Endothelial cell of umbilical vein (primary cell): ENCODE measurements at regions not wholly inside any gene's neighbourhood (a gene's known extent, or its start where the extent isn't known, plus 50 kb on each side); places are given as distances from the start of the nearest gene placed in this dataset.

Experiments
- BruUV-seq: library from RNA; stranded (reverse); fragments of 400-500 nt; replicated peaks from 2 replicates; lab custom pipeline; 2021; lab: Mats Ljungman, UMichigan
- CTCF ChIA-PET: fragments of 300-600, 350-600 bp; sonication (Branson Sonifier 250); formaldehyde crosslinking; loops from one replicate; lab custom pipeline; 2021; ENCODE audit warnings: antibody characterized with exemption, inconsistent platforms; lab: Charles Lee
- POLR2A ChIA-PET: fragments of 300-600, 350-600 bp; sonication (Branson Sonifier 250); formaldehyde crosslinking; loops from one replicate; lab custom pipeline; 2021; ENCODE audit warnings: antibody characterized with exemption, inconsistent platforms; lab: Charles Lee
- DNase-seq: peaks from one replicate; pipeline ENCODE4 v3.0.0-alpha.2; 2011; ENCODE audit warnings: low read depth, low spot score
- FAIRE-seq: peaks from 2 replicates; lab custom pipeline; 2011; peaks lifted over from hg19 to GRCh38; lab: Jason Lieb, UNC
- H2AFZ ChIP-seq: 2 replicates; pipeline ENCODE4 v1.6.0; 2012; ENCODE audit warnings: low read depth, low read length, control low read depth, inconsistent platforms
- H3K27ac ChIP-seq: 2 replicates; pipeline ENCODE4 v1.5.1; 2011; ENCODE audit warnings: low read depth, mild to moderate bottlenecking, control low read depth, low read length, moderate library complexity; ENCODE audit not compliant: insufficient read depth
- H3K27me3 ChIP-seq, 2 experiments: 2 replicates each; pipeline versions ENCODE4 v1.6.0 to v1.6.1; 2011; ENCODE audit warnings: low read length in 2 of 2, mixed read lengths in 1 of 2; ENCODE audit not compliant: control insufficient read depth in 2 of 2, insufficient read depth in 2 of 2
- H3K36me3 ChIP-seq, 2 experiments: 2 replicates in 1 of 2; 3 replicates in 1 of 2; pipeline ENCODE4 v1.5.1; 2011; ENCODE audit warnings: low read length in 2 of 2, mild to moderate bottlenecking in 1 of 2, moderate library complexity in 1 of 2; ENCODE audit not compliant: control insufficient read depth in 2 of 2, insufficient read depth in 2 of 2; ENCODE audit errors: extremely low read depth in 1 of 2
- H3K4me1 ChIP-seq: 3 replicates; pipeline ENCODE4 v1.5.1; 2011; ENCODE audit warnings: mild to moderate bottlenecking, low read length; ENCODE audit not compliant: control insufficient read depth, insufficient read depth; ENCODE audit errors: extremely low read depth
- H3K4me2 ChIP-seq: 2 replicates; pipeline ENCODE4 v1.6.1; 2011; ENCODE audit warnings: low read length, control low read depth, mixed read lengths; ENCODE audit not compliant: insufficient read depth
- H3K4me3 ChIP-seq, 3 experiments: fragments of 200-600 bp in 1 of 3; sonication (generic), shearing (Covaris generic) in 1 of 3; replicated peaks in 1 of 3; 2 replicates each; pipeline ENCODE4 v1.5.1; 2011 to 2016; ENCODE audit warnings: control low read depth in 3 of 3, low read length in 3 of 3, mild to moderate bottlenecking in 2 of 3, inconsistent platforms in 1 of 3, low read depth in 1 of 3, moderate library complexity in 1 of 3; ENCODE audit not compliant: insufficient read depth in 1 of 3
- H3K79me2 ChIP-seq: 2 replicates; pipeline ENCODE4 v1.6.0; 2012; ENCODE audit warnings: low read length, inconsistent platforms; ENCODE audit not compliant: control insufficient read depth, insufficient read depth
- H3K9ac ChIP-seq: replicated peaks from 2 replicates; pipeline ENCODE3; 2011; ENCODE audit warnings: low read length, control low read depth; ENCODE audit not compliant: insufficient read depth; ENCODE audit errors: extremely low read depth
- H3K9me1 ChIP-seq: replicated peaks from 3 replicates; pipeline ENCODE4 v1.6.0; 2011; ENCODE audit warnings: mild to moderate bottlenecking, low read length; ENCODE audit not compliant: control insufficient read depth, insufficient read depth; ENCODE audit errors: extremely low read depth
- H3K9me3 ChIP-seq: replicated peaks from 2 replicates; pipeline ENCODE4 v1.5.1; 2012; ENCODE audit warnings: low read length, inconsistent platforms; ENCODE audit not compliant: control insufficient read depth, insufficient read depth
- H4K20me1 ChIP-seq: replicated peaks from 2 replicates; pipeline ENCODE3; 2011; ENCODE audit warnings: mild to moderate bottlenecking, low read length; ENCODE audit not compliant: control insufficient read depth, insufficient read depth; ENCODE audit errors: extremely low read depth
- CTCF ChIP-seq, 2 donors: IDR thresholded peaks; 1 replicate in 1 of 2; 2 replicates in 1 of 2; pipeline ENCODE4 v1.5.1; 2011; ENCODE audit warnings: low read length in 2 of 2, mild to moderate bottlenecking in 2 of 2, moderate library complexity in 2 of 2, control low read depth in 1 of 2, inconsistent platforms in 1 of 2, low read depth in 1 of 2; ENCODE audit not compliant: insufficient read depth in 1 of 2; ENCODE audit errors: extremely low read depth in 1 of 2
- EZH2 ChIP-seq: IDR thresholded peaks from 2 replicates; pipeline ENCODE4 v1.6.1; 2012; ENCODE audit warnings: borderline replicate concordance, low read depth, mild to moderate bottlenecking, moderate library complexity, low read length, inconsistent platforms; ENCODE audit not compliant: severe bottlenecking
- FOS ChIP-seq: IDR thresholded peaks from 2 replicates; pipeline ENCODE4 v1.6.1; 2011; ENCODE audit warnings: mild to moderate bottlenecking, low read length, moderate library complexity, borderline replicate concordance; ENCODE audit not compliant: insufficient read depth
- GATA2 ChIP-seq: IDR thresholded peaks from 2 replicates; pipeline ENCODE4 v1.7.0; 2011; ENCODE audit warnings: low read depth, mild to moderate bottlenecking, moderate library complexity, mixed read lengths, low read length; ENCODE audit not compliant: insufficient read length, insufficient read depth
- JUN ChIP-seq: IDR thresholded peaks from 2 replicates; pipeline ENCODE4 v1.6.1; 2011; ENCODE audit warnings: borderline replicate concordance, low read depth; ENCODE audit not compliant: insufficient read length, insufficient read depth
- MAX ChIP-seq: IDR thresholded peaks from 2 replicates; pipeline ENCODE4 v1.6.1; 2011; ENCODE audit not compliant: insufficient read depth, insufficient read length
- MYC ChIP-seq: IDR thresholded peaks from one replicate; pipeline ENCODE4 v1.6.1; 2011; ENCODE audit warnings: mild to moderate bottlenecking, low read depth, low read length
- POLR2A ChIP-seq: IDR thresholded peaks from 2 replicates; pipeline ENCODE4 v1.6.1; 2012; ENCODE audit warnings: low read depth, mild to moderate bottlenecking, control low read depth, low read length
- POLR2AphosphoS5 ChIP-seq: IDR thresholded peaks from 2 replicates; pipeline ENCODE4 v1.6.1; 2012; ENCODE audit warnings: low read depth, mild to moderate bottlenecking, control low read depth, low read length, moderate library complexity; ENCODE audit not compliant: insufficient read depth
- dilution Hi-C: fragments of 300-500 bp; cut with MboI; formaldehyde crosslinking; loops from one replicate; pipeline ENCODE4 v1.15.0; 2019; ENCODE audit warnings: low sequenced_read_pairs; ENCODE audit not compliant: extremely low pct_ligation_motif_present
- intact Hi-C: fragments of 100-400 bp; cut with micrococcal nuclease; formaldehyde crosslinking; loops from one replicate; pipeline ENCODE4 v1.10.0; 2022

- POLR2A ChIA-PET, result no interaction called here
- dilution Hi-C loops, result no loop called here
Measured at GRCh38 chr6:14660806-14661579, 543.4 kb downstream of the CD83 start.

More at GRCh38 chr6:14660806-14661579, 543.4 kb downstream of the CD83 start:
- no TSS peak for BruUV-seq
- intact Hi-C loops, result no loop called here
- H3K4me3 ChIP-seq, result no peak overlapping the region
- H2AFZ ChIP-seq, result no peak overlapping the region
- CTCF ChIA-PET, result no interaction called here
- DNase-seq, result no peak
- peaks cover 1% of the 10 kb centered on the region for H3K9me3 ChIP-seq
- no peak overlapping the region for H3K27ac ChIP-seq
- H3K36me3 ChIP-seq, result no peaks in the 10 kb centered on the region
- H3K4me1 ChIP-seq, result no peaks in the 10 kb centered on the region
- H3K9ac ChIP-seq, result no peak overlapping the region
- H4K20me1 ChIP-seq, result no peaks in the 10 kb centered on the region
- no peak for FAIRE-seq
- H3K4me2 ChIP-seq, result no peak overlapping the region
- TF ChIP-seq POLR2AphosphoS5 (no peak), JUN (no peak), EZH2 (no peak), MYC (no peak), MAX (no peak), CTCF (IDR thresholded peaks at IDR 0.05; ENCODE audit: extremely low read depth in 1 of 2, insufficient read depth in 1 of 2, low read depth in 1 of 2, low read length in 2 of 2) (no peak), POLR2A (no peak), GATA2 (no peak), FOS (no peak)
- H3K9me1 ChIP-seq, result no peaks in the 10 kb centered on the region
- no peaks in the 10 kb centered on the region for H3K27me3 ChIP-seq
- H3K79me2 ChIP-seq, result no peaks in the 10 kb centered on the region
